Prostate gland (tissue), 2 donors: ENCODE measurements at regions not wholly inside any gene's neighbourhood (a gene's known extent, or its start where the extent isn't known, plus 50 kb on each side); places are given as distances from the start of the nearest gene placed in this dataset.

ENCODE experiments used
- CTCF ChIP-seq, 4 experiments: fragments of 200-600 bp in 2 of 4; fragments of 450-650 bp in 2 of 4; sonication (generic) in 2 of 4; IDR thresholded peaks; 1 replicate in 3 of 4; 2 replicates in 1 of 4; pipeline ENCODE4 v1.5.1; 2016 to 2019; ENCODE audit warnings: antibody characterized with exemption in 4 of 4, mild to moderate bottlenecking in 2 of 4, moderate library complexity in 2 of 4
- POLR2AphosphoS5 ChIP-seq: sonication (generic); formaldehyde crosslinking; IDR thresholded peaks from one replicate; pipeline ENCODE4 v1.6.1; 2017; ENCODE audit warnings: antibody characterized with exemption

GRCh38 chr5:25459082-25459481 is 814.3 kb upstream of the CDH10 start:
- TF ChIP-seq CTCF (IDR thresholded peaks at IDR 0.05), result no peak
- TF ChIP-seq POLR2AphosphoS5, result no peak
